Left ventricle myocardium superior (tissue), 1 donor: ENCODE measurements at regions not wholly inside any gene's neighbourhood (a gene's known extent, or its start where the extent isn't known, plus 50 kb on each side); places are given as distances from the start of the nearest gene placed in this dataset.

ENCODE experiments used
- ATAC-seq: fragments of 200-7000 bp; cut with Tn5 transposase; one replicate; pipeline ENCODE4 v1.9.1; 2020; ENCODE audit warnings: mild to moderate bottlenecking, moderate library complexity
- DNase-seq: peaks from one replicate; pipeline ENCODE4 v3.0.0-alpha.2; 2020
- intact Hi-C: fragments of 100-400 bp; cut with micrococcal nuclease; formaldehyde crosslinking; loops from one replicate; pipeline ENCODE4 v1.11.0; 2022
- donor health status: DM: no; HTN: yes; CAD: no; lungs with severe emphysema.

- no peak for DNase-seq
- intact Hi-C loops, result no loop called here
- no peak for ATAC-seq
Observed at GRCh38 chr3:144060881-144061280, 89.3 kb downstream of the DIPK2A start.

GRCh38 chr3:144063306-144063705, 91.7 kb downstream of the DIPK2A start:
- ATAC-seq (no peak), DNase-seq (no peak)
- intact Hi-C loops, result no loop called here

- ATAC-seq (no peak), DNase-seq (no peak)
- intact Hi-C loops, result no loop called here
Observed at GRCh38 chr3:144067059-144067458, 95.4 kb downstream of the DIPK2A start.

GRCh38 chr3:144073698-144074097, 102.1 kb downstream of the DIPK2A start:
- intact Hi-C loops, result no loop called here
- no peak for ATAC-seq
- no peak for DNase-seq

GRCh38 chr3:144079634-144080033, 108.0 kb downstream of the DIPK2A start:
- ATAC-seq, result no peak
- DNase-seq, result no peak
- intact Hi-C loops, result no loop called here

- intact Hi-C loops, result no loop called here
- ATAC-seq, result no peak
- no peak for DNase-seq
Observed at GRCh38 chr3:144084929-144085328, 113.3 kb downstream of the DIPK2A start.

- ATAC-seq (no peak), DNase-seq (no peak)
- intact Hi-C loops, result no loop called here
Observed at GRCh38 chr3:144085964-144086363, 114.3 kb downstream of the DIPK2A start.

- no peak for DNase-seq
- ATAC-seq, result no peak
- intact Hi-C loops, result no loop called here
Observed at GRCh38 chr3:144096016-144096415, 124.4 kb downstream of the DIPK2A start.

GRCh38 chr3:144097163-144097562, 125.5 kb downstream of the DIPK2A start:
- DNase-seq, result no peak
- intact Hi-C loops, result no loop called here
- ATAC-seq, result no peak

GRCh38 chr3:144098691-144099090, 127.1 kb downstream of the DIPK2A start:
- intact Hi-C loops, result no loop called here
- ATAC-seq (no peak), DNase-seq (no peak)

GRCh38 chr3:144102421-144102820, 130.8 kb downstream of the DIPK2A start:
- no peak for DNase-seq
- intact Hi-C loops, result no loop called here
- no peak for ATAC-seq

- ATAC-seq, result no peak
- DNase-seq, result no peak
- intact Hi-C loops, result no loop called here
Observed at GRCh38 chr3:144104186-144104585, 132.6 kb downstream of the DIPK2A start.

GRCh38 chr3:144104679-144105078, 133.1 kb downstream of the DIPK2A start:
- intact Hi-C loops, result no loop called here
- ATAC-seq (no peak), DNase-seq (no peak)

- ATAC-seq (peak; percentile 33), DNase-seq (no peak)
- intact Hi-C loops, result no loop called here
Observed at GRCh38 chr3:144105542-144105941, 133.9 kb downstream of the DIPK2A start.

- no peak for DNase-seq
- intact Hi-C loops, result no loop called here
- ATAC-seq, result no peak
Observed at GRCh38 chr3:144106970-144107369, 135.3 kb downstream of the DIPK2A start.

- ATAC-seq, result no peak
- no peak for DNase-seq
- intact Hi-C loops, result no loop called here
Observed at GRCh38 chr3:144107923-144108322, 136.3 kb downstream of the DIPK2A start.

GRCh38 chr3:144109944-144110343, 138.3 kb downstream of the DIPK2A start:
- ATAC-seq, result peak; percentile 45
- DNase-seq, result no peak
- intact Hi-C loops, result no loop called here

GRCh38 chr3:144112036-144112435, 140.4 kb downstream of the DIPK2A start:
- intact Hi-C loops, result no loop called here
- DNase-seq (no peak), ATAC-seq (no peak)

GRCh38 chr3:144112437-144112836, 140.8 kb downstream of the DIPK2A start:
- no peak for ATAC-seq
- intact Hi-C loops, result no loop called here
- DNase-seq, result no peak

- no peak for ATAC-seq
- DNase-seq, result no peak
- intact Hi-C loops, result no loop called here
Observed at GRCh38 chr3:144114767-144115166, 143.1 kb downstream of the DIPK2A start.

GRCh38 chr3:144119633-144120032, 148.0 kb downstream of the DIPK2A start:
- intact Hi-C loops, result no loop called here
- DNase-seq (no peak), ATAC-seq (no peak)

GRCh38 chr3:144121661-144122060, 150.0 kb downstream of the DIPK2A start:
- DNase-seq (no peak), ATAC-seq (no peak)
- intact Hi-C loops, result no loop called here
